Stimulated activated CD8-positive, alpha-beta memory T cell treated with anti-CD3 and anti-CD28 coated beads, Interleukin-15, amount 100 ng/mL, for 4 hours (primary cell): ENCODE measurements at regions not wholly inside any gene's neighbourhood (a gene's known extent, or its start where the extent isn't known, plus 50 kb on each side); places are given as distances from the start of the nearest gene placed in this dataset.

ENCODE experiments used
- DNase-seq, 2 donors: peaks; one replicate each; pipeline ENCODE4 v3.0.0-alpha.2; 2020; ENCODE audit warnings: low read depth in 2 of 2

- no peak for DNase-seq
Observed at GRCh38 chr7:12741951-12742575, 54.6 kb downstream of the ARL4A start.

GRCh38 chr7:12746211-12746610 lies 58.8 kb downstream of the ARL4A start:
- no peak for DNase-seq

DNA sequence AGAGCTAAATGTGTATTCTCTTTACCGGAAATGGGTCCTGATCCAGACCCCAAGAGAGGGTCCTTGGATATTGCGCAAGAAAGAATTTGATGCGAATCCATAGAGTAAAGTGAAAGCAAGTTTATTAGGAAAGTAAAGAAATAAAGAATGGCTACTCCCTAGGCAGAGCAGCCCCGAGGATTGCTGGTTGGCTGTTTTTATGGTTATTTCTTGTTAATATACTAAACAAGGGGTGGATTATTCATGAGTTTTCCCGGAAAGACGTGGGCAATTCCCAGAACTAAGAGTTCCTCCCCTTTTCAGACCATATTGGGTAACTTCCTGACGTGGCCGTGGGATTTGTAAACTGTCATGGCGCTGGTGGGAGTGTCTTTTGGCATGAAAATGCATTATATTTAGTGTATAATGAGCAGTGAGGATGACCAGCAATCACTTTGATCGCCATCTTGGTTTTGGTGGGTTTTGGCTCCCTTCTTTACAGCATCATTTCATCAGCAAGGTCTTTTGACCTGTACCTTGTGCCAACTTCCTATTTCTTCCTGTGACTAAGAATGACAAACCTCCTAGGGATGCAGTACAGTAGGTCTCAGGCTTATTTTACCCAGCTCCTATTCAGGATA lies 60.4 kb downstream of the ARL4A start:
- DNase-seq, result no peak

DNA sequence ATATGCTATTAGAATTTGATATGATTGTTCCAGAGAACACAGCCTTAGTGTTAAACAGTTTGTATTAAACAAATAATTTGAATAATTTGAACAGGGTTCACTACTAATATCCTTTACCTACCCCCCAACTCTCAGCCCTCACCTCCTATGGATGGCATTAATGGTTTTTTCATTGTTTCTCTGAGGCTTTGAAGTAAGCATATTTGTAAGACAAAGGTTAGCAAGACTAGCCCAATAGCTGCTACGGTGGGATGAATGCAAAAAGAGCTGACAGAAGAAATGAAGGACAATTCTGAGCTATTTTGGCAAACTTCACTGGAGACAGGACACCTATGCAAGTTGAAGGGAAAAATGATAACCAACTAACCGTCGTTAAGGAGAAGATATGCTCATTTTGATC lies 61.6 kb downstream of the ARL4A start:
- no peak for DNase-seq

DNA sequence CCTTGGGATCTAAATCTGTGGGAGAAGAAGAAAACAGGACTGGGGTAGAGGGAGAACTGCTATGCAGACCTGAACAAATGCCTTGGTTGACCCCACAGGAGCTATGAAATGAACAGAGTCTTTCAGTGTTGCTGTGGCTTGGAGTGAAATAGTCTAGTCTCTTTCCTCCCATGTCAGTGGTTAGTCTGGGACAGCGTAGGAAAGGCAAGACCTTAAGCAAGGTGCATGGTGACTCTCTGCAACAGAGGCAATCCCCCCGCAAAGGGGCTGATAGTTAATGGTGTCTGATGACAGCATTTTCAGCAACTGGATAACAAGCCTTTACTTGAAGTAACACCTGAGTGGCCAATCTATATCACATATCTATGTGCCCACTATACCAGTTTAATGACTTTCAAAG lies 62.3 kb downstream of the ARL4A start:
- no peak for DNase-seq

GRCh38 chr7:12751764-12752163 lies 64.3 kb downstream of the ARL4A start:
- DNase-seq, result no peak

GRCh38 chr7:12754179-12754578 lies 66.7 kb downstream of the ARL4A start:
- no peak for DNase-seq

DNA sequence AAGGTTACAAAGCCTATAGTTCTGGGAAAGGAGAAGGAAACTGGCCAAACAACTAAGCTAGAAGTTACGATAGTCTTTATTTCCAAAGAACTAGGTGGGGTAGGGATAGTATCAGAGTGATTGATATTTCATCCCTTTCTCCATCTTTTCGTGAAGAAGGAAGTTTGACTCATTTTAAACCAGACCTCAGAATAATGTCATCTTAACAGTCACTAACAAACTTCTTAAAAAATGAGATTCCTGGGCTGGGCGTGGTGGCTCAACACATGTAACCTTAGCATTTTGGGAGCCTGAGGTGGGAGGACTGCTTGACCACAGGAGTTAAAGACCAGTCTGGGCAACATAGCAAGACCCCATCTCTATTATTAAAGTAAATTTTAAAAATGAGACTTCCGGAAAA lies 69.4 kb downstream of the ARL4A start:
- DNase-seq, result no peak

DNA sequence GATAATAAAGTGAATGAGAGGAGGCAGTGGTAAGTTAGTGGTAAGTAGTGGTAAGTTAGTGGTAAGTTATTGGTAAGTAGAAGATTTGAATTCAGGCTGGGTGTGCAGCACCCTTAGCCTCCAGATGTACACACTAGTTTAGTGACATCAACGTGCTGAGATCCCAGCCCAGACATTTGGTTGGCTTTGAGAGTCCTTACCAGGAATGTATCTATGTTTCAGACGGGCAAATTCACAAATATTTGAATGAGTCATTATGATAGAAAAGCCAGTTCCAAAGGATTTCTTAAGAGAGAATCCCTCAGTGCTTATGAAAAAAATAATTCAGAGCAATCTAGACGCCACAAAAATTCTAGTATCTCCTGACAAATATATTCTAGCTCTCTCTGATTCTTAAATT lies 70.0 kb downstream of the ARL4A start:
- no peak for DNase-seq

DNA sequence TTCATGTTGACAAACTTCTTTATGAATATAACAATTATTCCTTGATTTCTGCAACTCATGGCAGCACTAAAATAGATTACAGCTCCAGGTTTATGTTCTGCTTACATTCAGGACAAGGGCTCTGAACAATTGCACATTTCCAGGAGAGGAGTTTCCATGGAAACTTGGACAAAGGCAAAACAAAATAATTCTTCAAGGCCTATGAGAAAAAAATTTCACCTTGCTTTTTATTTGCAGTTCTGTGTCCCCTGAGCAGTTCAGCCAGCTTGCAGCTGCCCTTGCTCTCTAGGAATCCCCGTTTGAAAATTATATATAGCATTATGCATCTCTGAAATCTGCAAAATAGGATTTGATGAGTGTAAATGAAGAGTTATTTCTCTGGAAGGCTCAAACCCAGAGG lies 71.7 kb downstream of the ARL4A start:
- DNase-seq, result no peak

- no peak for DNase-seq
Observed at GRCh38 chr7:12761111-12761510, 73.7 kb downstream of the ARL4A start.

DNA sequence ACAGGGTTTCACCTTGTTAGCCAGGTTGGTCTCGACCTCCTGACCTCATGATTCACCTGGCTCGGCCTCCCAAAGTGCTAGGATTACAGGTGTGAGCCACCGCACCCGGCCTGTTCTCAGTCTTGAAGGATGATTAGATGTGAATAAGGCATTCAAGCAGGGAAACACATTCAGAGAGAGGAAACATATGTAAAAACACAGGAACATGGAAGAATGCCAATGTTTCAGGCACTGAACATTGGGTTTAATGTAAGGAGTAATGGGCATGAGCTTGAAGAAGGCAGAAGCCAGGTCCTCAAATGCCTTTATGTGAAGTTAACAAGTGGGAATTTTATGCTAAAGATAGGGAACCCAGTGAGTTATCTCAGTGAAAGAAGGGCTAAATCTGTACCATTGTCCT lies 74.3 kb downstream of the ARL4A start:
- DNase-seq, result no peak

DNA sequence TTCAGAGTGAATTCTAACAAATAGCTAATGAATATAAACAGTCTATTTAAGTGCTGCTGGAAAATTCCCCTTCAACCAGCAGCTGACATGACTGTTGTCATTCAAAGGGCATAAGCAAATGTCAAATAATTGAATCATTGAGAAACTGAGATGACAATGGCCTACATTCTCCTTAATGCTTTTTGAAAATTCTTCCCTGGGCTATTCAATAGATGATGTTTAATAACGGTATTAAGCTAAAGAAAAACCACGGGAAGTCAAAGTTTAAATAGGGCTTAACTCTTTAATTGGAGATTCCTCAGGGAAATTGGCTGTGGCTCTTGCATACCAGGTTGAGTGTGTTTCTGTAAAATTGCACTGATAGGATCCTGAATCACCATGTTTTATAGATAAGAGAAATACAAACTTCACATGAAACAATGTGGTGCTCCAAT lies 77.0 kb downstream of the ARL4A start:
- DNase-seq, result no peak

- DNase-seq, result no peak
Observed at GRCh38 chr7:12765431-12766100, 78.1 kb downstream of the ARL4A start.

DNA sequence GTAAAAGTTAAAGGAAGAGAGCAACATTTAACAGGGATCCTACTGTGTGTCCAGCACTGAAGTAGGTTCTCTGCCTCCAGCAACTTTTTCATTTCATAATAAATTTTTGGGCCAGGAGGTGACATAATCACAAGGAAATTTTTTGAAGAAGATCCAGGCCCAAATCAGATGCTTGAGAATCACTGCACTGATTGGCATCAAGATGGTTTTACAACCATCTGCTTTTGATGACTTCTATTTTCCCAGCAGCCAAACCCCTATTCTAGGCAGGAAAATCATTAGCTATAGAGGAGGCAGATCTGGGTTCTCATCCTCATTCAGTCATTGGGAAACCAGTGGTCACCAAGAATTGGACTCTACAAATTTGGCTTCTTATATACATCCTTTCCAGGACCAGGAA lies 79.0 kb downstream of the ARL4A start:
- no peak for DNase-seq

DNA sequence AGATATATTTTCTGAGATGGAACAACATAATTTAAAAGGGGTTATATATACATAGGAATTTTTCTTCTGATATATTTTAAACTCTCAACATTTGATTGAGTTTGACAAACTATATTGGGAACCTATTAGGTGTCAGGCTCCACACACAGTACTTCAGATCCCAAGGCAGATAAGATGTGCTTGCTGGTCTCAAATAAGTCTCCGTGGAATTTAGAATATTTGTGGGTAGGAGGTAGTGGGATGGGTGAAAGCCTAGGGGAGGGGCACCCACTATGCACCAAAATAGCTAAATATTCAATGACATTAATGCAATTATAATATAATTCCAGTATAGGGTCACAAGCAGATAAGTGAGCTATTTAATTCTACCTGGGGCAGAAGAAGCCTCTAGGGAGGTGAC lies 81.5 kb downstream of the ARL4A start:
- DNase-seq, result no peak

DNA sequence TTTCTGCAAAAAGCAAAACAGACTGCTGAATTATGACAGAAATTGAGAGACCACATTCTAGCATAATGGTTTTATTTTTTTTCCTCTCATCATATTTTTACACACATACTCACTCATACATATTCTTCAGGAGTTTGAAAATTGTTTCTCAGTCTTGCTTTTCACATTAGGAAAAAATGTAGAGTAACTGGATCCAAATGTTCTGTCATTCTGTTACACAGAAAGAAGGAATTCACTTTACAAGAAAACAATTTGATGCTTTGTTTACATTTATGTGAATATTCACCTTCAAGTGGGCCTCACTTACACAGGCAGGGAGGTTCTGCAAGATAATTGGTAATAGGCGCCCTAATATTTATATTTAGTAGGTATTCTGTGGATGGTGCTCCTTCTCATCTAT lies 82.0 kb downstream of the ARL4A start:
- DNase-seq, result no peak

GRCh38 chr7:12770227-12770975 lies 83.0 kb downstream of the ARL4A start:
- DNase-seq, result no peak

DNA sequence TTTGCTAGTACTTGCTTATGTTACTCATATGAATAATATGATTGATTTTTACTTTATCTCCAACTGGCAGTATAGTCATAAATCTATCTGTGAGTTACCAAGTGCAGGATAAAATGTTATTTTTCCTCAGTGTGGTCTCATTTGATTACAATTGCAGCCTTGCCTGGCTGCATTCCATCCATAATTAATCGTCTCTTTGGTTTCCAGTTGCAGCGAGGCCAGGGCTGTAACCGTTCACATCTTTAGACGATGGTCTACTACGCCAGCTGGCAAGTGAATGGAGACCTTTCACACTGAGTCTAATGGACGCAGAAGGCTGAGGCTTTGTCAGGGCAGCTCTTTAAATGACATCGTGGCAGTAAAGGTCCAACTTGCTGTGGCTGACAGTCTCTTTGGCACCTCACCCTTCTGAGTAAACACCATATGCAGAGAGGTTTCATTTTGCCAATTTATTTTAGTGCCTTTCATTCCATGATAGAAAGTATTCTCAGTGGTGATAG lies 84.0 kb downstream of the ARL4A start:
- no peak for DNase-seq

- no peak for DNase-seq
Observed at GRCh38 chr7:12772768-12773167, 85.3 kb downstream of the ARL4A start.

GRCh38 chr7:12777257-12777656 lies 89.8 kb downstream of the ARL4A start:
- DNase-seq, result no peak

DNA sequence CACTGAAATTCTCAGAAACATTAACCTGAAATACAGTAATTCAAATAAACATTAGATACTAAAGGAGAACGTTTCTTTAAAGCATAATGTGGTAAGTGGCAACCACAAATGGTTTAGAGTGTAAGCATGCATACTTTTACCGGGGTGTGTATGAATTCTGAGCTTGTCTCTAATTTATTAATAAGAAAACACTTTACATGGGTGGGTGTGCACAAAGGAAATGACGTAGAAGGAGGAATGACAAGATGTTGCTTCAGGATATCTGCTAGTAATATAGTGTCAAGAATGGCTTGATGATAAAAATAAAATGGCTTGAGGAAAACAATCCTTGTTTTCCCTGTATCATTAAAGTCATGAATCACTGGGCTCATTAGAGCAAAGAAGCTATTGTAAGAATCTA lies 92.5 kb downstream of the ARL4A start:
- DNase-seq, result no peak
